ENCODE measurements at regions not wholly inside any gene's neighbourhood (a gene's known extent, or its start where the extent isn't known, plus 50 kb on each side); places are given as distances from the start of the nearest gene placed in this dataset.

GRCh38 chr15:37823601-37824275, 110.7 kb upstream of the TMCO5A start:
- Mint-ChIP-seq H3K4me3 (no peak overlapping the region), H3K36me3 (no peaks in the 10 kb centered on the region), H3K27ac (no peak overlapping the region), H3K4me1 (ENCODE audit: low read depth in 2 of 2) (no peaks in the 10 kb centered on the region), H3K9me3 (no peaks in the 10 kb centered on the region), H3K27me3 (peaks cover 6 to 7% of the 10 kb centered on the region in 2 donors)
- ATAC-seq (no peak), DNase-seq (ENCODE audit: low spot score) (no peak)

- Mint-ChIP-seq H3K36me3 (no peaks in the 10 kb centered on the region), H3K27me3 (peaks cover 4 to 7% of the 10 kb centered on the region in 2 donors), H3K4me1 (ENCODE audit: low read depth in 2 of 2) (no peaks in the 10 kb centered on the region), H3K27ac (no peak overlapping the region), H3K4me3 (no peak overlapping the region), H3K9me3 (no peaks in the 10 kb centered on the region)
- DNase-seq (ENCODE audit: low spot score) = no peak
- ATAC-seq = no peak
Observed at GRCh38 chr15:37824717-37825382, 109.6 kb upstream of the TMCO5A start.

GRCh38 chr15:37837276-37837675, 97.2 kb upstream of the TMCO5A start:
- Mint-ChIP-seq H3K4me1 (ENCODE audit: low read depth in 2 of 2) (no peaks in the 10 kb centered on the region), H3K27me3 (peaks cover 0 to 2% of the 10 kb centered on the region in 2 donors), H3K27ac (no peak overlapping the region), H3K36me3 (no peaks in the 10 kb centered on the region), H3K4me3 (no peak overlapping the region), H3K9me3 (peaks cover 3% of the 10 kb centered on the region)
- ATAC-seq (no peak), DNase-seq (ENCODE audit: low spot score) (no peak)

GRCh38 chr15:37847776-37848175, 86.7 kb upstream of the TMCO5A start:
- Mint-ChIP-seq H3K4me1 (ENCODE audit: low read depth in 2 of 2) (no peaks in the 10 kb centered on the region), H3K27me3 (no peaks in the 10 kb centered on the region), H3K36me3 (no peaks in the 10 kb centered on the region), H3K9me3 (peaks cover 6% of the 10 kb centered on the region), H3K4me3 (no peak overlapping the region), H3K27ac (no peak overlapping the region)
- no peak for DNase-seq (ENCODE audit: low spot score)
- ATAC-seq = no peak

GRCh38 chr15:37856109-37856508, 78.3 kb upstream of the TMCO5A start:
- Mint-ChIP-seq H3K36me3 (no peaks in the 10 kb centered on the region), H3K27me3 (no peaks in the 10 kb centered on the region), H3K27ac (no peak overlapping the region), H3K4me1 (ENCODE audit: low read depth in 2 of 2) (no peaks in the 10 kb centered on the region), H3K4me3 (no peak overlapping the region), H3K9me3 (no peaks in the 10 kb centered on the region)
- DNase-seq (ENCODE audit: low spot score) (no peak), ATAC-seq (no peak)

- H3K4me1 Mint-ChIP-seq (ENCODE audit: low read depth in 2 of 2) = no peaks in the 10 kb centered on the region
- no peaks in the 10 kb centered on the region for H3K36me3 Mint-ChIP-seq
- H3K4me3 Mint-ChIP-seq = no peak overlapping the region
- no peaks in the 10 kb centered on the region for H3K27me3 Mint-ChIP-seq
- ATAC-seq (no peak), DNase-seq (ENCODE audit: low spot score) (no peak)
- no peak overlapping the region for H3K27ac Mint-ChIP-seq
- H3K9me3 Mint-ChIP-seq = peaks cover 7% of the 10 kb centered on the region
Observed at GRCh38 chr15:37860896-37861295, 73.5 kb upstream of the TMCO5A start.

GRCh38 chr15:37865687-37866086, 68.8 kb upstream of the TMCO5A start:
- DNase-seq (ENCODE audit: low spot score) (no peak), ATAC-seq (no peak)
- Mint-ChIP-seq H3K4me3 (no peak overlapping the region), H3K4me1 (ENCODE audit: low read depth in 2 of 2) (no peaks in the 10 kb centered on the region), H3K36me3 (no peaks in the 10 kb centered on the region), H3K9me3 (peaks cover 7% of the 10 kb centered on the region), H3K27me3 (no peaks in the 10 kb centered on the region), H3K27ac (no peak overlapping the region)

GRCh38 chr15:37870711-37871110, 63.7 kb upstream of the TMCO5A start:
- peaks cover 6 to 13% of the 10 kb centered on the region in 2 donors for H3K27me3 Mint-ChIP-seq
- H3K27ac Mint-ChIP-seq = no peak overlapping the region
- ATAC-seq = no peak
- H3K36me3 Mint-ChIP-seq = no peaks in the 10 kb centered on the region
- no peaks in the 10 kb centered on the region for H3K9me3 Mint-ChIP-seq
- DNase-seq (ENCODE audit: low spot score) = no peak
- no peaks in the 10 kb centered on the region for H3K4me1 Mint-ChIP-seq (ENCODE audit: low read depth in 2 of 2)
- no peak overlapping the region for H3K4me3 Mint-ChIP-seq

GRCh38 chr15:37872661-37873060, 61.8 kb upstream of the TMCO5A start:
- ATAC-seq (no peak), DNase-seq (ENCODE audit: low spot score) (no peak)
- Mint-ChIP-seq H3K27ac (no peak overlapping the region), H3K36me3 (no peaks in the 10 kb centered on the region), H3K9me3 (no peaks in the 10 kb centered on the region), H3K4me3 (no peak overlapping the region), H3K27me3 (peaks cover 6 to 13% of the 10 kb centered on the region in 2 donors), H3K4me1 (ENCODE audit: low read depth in 2 of 2) (no peaks in the 10 kb centered on the region)

- DNase-seq (ENCODE audit: low spot score) = no peak
- Mint-ChIP-seq H3K4me3 (no peak overlapping the region), H3K4me1 (ENCODE audit: low read depth in 2 of 2) (no peaks in the 10 kb centered on the region), H3K27ac (no peak overlapping the region), H3K36me3 (no peaks in the 10 kb centered on the region), H3K27me3 (peaks cover 6 to 13% of the 10 kb centered on the region in 2 donors), H3K9me3 (no peaks in the 10 kb centered on the region)
- no peak for ATAC-seq
Observed at GRCh38 chr15:37873336-37873735, 61.1 kb upstream of the TMCO5A start.

- Mint-ChIP-seq H3K27me3 (peaks cover 14 to 21% of the 10 kb centered on the region in 2 donors), H3K4me1 (ENCODE audit: low read depth in 2 of 2) (no peaks in the 10 kb centered on the region), H3K27ac (no peak overlapping the region), H3K9me3 (no peaks in the 10 kb centered on the region), H3K36me3 (no peaks in the 10 kb centered on the region), H3K4me3 (no peak overlapping the region)
- no peak for DNase-seq (ENCODE audit: low spot score)
- no peak for ATAC-seq
Observed at GRCh38 chr15:37876900-37877299, 57.5 kb upstream of the TMCO5A start.

GRCh38 chr15:37877851-37878741, 56.3 kb upstream of the TMCO5A start:
- Mint-ChIP-seq H3K4me1 (ENCODE audit: low read depth in 2 of 2) (no peaks in the 10 kb centered on the region), H3K27me3 (peaks cover 13 to 16% of the 10 kb centered on the region in 2 donors), H3K27ac (no peak overlapping the region), H3K9me3 (no peaks in the 10 kb centered on the region), H3K4me3 (no peak overlapping the region), H3K36me3 (no peaks in the 10 kb centered on the region)
- ATAC-seq (no peak), DNase-seq (ENCODE audit: low spot score) (no peak)

- ATAC-seq (no peak), DNase-seq (ENCODE audit: low spot score) (no peak)
- Mint-ChIP-seq H3K9me3 (no peaks in the 10 kb centered on the region), H3K27me3 (peaks cover 13 to 36% of the 10 kb centered on the region in 2 donors), H3K4me1 (ENCODE audit: low read depth in 2 of 2) (no peaks in the 10 kb centered on the region), H3K4me3 (no peak overlapping the region), H3K36me3 (no peaks in the 10 kb centered on the region), H3K27ac (no peak overlapping the region)
Observed at GRCh38 chr15:37880009-37880834, 54.2 kb upstream of the TMCO5A start.
